T-helper 1 cell treated with Interleukin-12 subunit alpha and Interleukin-12 subunit beta and Interleukin-4 antibody, amounts not matched to agents 30 ng/mL and 1 ng/mL, for 36 hours (primary cell): ENCODE measurements at regions not wholly inside any gene's neighbourhood (a gene's known extent, or its start where the extent isn't known, plus 50 kb on each side); places are given as distances from the start of the nearest gene placed in this dataset.

Experiments
- intact Hi-C: fragments of 100-400 bp; cut with micrococcal nuclease; formaldehyde crosslinking; loops from one replicate; pipeline ENCODE4 v1.15.1; 2024

GRCh38 chr17:73750975-73751374 is 106.7 kb upstream of the SDK2 start:
- intact Hi-C loops = no loop called here

DNA sequence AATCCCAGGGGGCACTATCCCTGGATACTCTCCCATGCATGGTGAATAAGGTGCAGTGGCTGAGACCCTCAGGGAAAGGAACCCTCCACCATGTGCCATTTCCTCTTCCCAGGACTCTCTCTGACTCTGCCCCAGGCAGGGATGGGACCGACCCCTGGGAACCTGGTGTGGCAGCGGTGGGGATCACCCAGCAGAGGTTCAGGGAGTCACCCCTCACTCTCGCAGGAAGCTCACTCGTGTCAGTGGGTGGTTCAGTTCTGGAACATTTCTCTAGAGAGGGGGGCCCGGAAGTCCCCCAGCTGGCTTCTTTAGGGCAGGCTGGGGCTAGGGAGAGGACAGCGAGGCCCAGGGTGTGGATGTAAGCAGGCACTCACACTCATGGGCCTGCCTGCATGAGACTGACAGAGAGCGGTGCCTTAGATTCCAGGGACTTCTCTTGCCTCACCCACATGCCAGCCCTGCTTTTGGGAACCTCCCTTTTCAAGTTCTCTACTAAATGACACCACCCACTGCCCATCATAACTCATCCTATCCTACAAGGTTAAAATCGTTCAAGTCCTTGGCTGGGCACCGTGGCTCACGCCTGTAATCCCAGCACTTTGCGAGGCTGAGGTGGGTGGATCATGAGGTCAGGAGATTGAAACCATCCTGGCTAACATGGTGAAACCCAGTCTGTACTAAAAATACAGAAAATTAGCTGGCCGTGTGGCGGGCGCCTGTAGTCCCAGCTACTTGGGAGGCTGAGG is 109.7 kb upstream of the SDK2 start:
- intact Hi-C loops = no loop called here

GRCh38 chr17:73754886-73755400 is 110.7 kb upstream of the SDK2 start:
- intact Hi-C loops = no loop called here

GRCh38 chr17:73757420-73757819 is 113.2 kb upstream of the SDK2 start:
- intact Hi-C loops = no loop called here

DNA sequence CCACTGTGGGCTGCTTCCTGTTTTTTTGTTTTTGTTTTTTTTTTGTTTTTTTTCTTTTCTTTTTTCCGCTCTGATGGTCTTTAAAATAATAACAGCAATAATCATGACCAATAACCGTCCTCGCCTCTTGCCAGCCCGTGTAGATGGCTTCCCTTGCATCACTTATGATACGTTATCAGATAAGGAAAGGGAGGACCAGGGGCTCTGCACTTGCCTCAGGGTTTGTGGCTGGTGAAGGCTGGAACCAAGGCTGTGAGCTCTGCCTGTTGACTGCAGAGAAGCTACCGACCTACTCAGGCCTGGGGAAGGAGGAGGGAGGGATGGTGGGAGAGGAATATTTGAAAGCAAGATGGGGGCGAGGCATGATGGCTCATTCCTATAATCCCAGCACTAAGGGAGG is 114.0 kb upstream of the SDK2 start:
- intact Hi-C loops = no loop called here

DNA sequence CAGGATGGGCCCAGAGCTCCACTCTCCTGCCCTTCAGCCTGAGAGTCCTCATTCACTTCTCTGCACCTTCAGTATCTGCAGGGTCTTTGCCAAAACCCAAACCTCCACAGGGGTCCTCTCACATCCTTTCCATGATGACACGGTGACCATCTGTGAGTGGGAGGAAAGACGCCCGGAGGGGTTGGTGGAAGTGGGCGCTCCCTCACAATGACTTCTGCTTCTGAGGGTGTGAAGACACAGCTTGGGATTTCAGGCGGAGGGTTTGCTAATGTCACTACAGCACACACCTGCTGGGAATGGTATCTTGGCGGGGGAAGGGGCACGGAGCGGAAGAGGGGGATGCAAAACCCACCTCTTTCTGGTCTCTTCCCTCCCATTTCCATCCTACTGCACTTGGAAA is 115.1 kb upstream of the SDK2 start:
- intact Hi-C loops = no loop called here

- intact Hi-C loops = no loop called here
Measured at GRCh38 chr17:73759734-73760438, 115.6 kb upstream of the SDK2 start.

DNA sequence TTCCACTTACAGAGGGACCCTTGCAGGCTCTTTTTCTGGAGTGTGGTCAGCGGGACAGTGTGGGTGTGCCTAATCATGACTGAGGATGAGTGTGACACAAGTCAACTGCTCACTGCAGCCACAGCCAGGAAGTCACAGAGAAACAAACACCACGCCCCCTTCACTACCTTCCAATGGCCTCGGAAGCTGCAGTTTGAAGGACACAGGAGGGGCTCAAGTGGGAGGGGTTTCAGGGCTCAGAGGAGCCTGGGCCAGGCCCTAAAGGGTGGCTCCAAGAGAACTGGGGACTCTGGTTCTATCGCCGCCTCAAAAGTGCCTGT is 116.2 kb upstream of the SDK2 start:
- intact Hi-C loops = no loop called here

DNA sequence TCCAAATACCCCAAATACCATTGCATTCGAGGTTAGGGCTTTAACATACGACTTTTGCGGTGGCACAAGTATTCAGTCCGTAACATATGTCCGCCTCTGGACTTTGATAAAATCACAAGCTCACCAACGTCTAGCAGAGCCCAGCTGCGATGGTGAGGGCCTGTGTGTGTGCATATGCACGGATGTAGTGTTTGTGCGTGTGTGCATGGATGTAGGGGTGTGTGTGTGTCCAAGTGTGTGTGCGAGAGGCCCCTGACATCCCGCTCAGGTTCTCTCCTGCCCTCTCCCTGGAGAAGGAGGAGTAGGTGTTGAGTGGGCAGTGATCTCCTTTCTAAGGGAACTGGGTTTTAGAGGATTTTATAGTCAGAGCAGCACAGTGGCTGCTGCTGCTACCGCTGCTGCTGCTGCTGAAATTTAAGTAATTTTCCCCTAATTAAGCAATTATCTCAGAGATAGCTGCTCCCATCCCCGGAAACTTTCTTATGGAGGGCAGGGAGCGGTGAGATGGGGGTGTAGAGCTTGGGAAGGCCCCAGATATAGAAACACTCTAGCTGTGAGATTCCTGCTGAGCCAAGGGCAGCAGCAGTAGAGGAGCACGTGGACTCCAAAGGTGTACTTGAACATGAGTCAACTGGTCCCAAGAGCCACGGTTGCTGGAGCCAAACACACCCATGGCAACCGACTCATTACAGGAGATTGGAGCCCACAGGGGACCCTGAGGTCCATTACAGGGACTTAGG is 121.7 kb upstream of the SDK2 start:
- intact Hi-C loops = no loop called here

DNA sequence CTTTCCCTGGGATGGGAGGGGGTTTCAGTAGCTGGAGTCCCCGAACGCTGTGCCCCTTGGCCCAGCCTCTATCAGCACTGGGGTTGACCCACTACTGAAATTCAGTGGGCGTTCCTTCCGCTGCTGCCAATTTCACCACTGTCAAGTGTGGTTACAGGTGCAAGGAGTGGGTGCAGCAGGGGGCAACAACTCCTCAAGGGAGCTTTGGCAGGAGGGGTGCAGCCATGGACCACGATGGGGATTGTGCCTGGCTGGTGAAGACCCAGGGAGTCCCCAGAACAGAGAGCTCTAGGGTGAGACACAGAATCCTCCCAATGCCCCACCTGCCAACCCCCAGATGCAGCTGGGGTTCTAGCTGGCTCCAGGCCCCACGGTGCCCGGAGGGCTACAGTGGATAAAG is 123.5 kb upstream of the SDK2 start:
- intact Hi-C loops = no loop called here

- intact Hi-C loops = no loop called here
Measured at GRCh38 chr17:73768691-73769090, 124.4 kb upstream of the SDK2 start.

DNA sequence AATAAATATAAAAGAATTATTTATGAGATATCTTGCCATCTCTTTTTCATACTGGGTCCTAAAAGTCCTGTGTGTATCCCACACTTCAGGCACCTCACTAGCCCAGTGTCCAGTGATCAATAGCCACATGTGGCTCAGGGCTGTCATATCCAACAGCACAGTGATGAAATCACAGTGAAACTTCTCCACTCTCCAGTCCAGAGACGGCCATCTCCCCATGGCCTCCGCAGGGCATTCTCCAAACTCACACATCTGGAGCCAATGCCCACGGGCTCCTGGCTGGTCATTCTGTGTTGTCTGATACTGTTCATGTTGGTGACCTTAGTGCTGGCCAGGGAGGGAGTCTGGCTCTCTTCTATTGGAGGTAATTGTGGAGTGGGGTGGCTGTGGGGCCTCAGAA is 125.2 kb upstream of the SDK2 start:
- intact Hi-C loops = no loop called here

- intact Hi-C loops = no loop called here
Measured at GRCh38 chr17:73770115-73770848, 126.0 kb upstream of the SDK2 start.

GRCh38 chr17:73770849-73771229 is 126.6 kb upstream of the SDK2 start:
- intact Hi-C loops = no loop called here

- intact Hi-C loops = no loop called here
Measured at GRCh38 chr17:73772107-73772705, 128.0 kb upstream of the SDK2 start.

GRCh38 chr17:73773702-73774101 is 129.5 kb upstream of the SDK2 start:
- intact Hi-C loops = no loop called here

- intact Hi-C loops = no loop called here
Measured at GRCh38 chr17:73774852-73775251, 130.6 kb upstream of the SDK2 start.

DNA sequence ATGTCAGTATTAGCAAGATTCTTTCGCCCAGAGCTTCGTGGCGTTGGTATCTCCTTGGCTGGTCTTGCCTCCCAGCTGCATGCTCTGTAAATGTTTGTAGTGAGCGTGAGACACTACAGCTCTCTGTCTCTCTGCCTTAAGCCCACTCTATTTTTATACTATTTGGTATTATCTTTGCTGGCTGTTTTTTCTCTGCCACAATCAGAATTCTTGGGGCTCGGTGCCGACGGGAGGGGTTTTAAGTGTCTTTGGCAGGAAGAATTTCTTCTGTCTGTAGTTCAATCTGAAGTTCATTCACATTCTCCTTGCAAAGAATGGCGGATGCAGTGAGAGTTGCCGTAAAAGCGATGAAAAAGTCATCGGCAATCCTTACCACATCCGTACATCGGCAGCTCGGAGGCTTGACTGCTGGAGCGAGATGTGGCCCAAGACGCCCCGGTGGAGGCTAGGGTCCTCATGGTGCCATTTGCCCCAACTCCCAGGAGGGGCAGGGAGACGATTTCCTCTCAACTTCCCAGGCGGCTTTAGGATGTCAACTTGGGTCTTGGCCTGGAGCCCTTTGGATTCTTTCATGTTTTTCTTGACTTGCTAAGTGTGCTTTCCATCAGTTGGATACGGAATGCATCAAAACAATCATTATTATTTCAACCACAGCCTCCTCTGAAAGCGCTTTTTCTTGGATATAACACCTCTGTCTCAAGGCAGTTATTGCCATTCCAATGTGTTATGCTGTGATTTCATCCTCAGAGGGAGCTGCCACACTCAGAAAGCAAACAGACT is 132.3 kb upstream of the SDK2 start:
- intact Hi-C loops = no loop called here

DNA sequence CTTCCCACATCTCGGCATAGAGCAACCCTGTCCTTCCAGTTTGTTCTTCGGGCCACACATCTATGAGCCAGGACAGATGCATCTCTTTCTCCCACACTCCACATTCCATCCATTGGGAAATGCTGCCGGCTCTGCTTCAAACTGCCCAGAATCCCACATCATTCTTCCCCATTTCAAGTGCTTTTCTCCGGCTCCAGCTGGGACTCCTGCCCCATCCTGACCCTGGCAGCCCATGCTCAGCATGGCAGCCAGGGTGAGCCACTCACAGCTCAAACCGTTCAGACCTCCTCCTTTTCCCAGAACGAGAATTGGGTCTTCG is 132.8 kb upstream of the SDK2 start:
- intact Hi-C loops = no loop called here

DNA sequence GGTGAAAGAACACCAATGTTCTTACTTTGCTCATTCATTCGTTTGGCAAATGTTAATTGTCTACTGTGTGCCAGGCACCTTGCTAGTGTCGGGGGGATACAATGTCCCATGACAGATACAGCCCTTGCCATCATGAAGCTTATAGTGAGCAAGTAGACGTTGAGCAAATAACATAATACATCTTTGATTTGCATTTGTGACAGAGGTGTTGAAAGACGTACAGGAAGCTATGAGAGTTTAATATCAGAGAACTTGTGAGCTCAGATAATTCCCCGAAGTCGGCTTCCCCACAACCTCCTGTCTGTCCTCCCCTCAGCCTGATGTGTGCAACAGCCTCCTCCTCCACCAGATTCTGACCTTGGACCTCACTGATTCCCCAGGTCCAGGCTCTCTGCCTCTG is 138.0 kb upstream of the SDK2 start:
- intact Hi-C loops = no loop called here
